GM12873 (cell line): ENCODE measurements at regions not wholly inside any gene's neighbourhood (a gene's known extent, or its start where the extent isn't known, plus 50 kb on each side); places are given as distances from the start of the nearest gene placed in this dataset.

ENCODE experiments used
- TF ChIP-seq, protein P1 (sequence below): IDR thresholded peaks from 2 replicates; pipeline ENCODE4 v1.5.1; 2012; ENCODE audit warnings: low read depth, mild to moderate bottlenecking, moderate library complexity, low read length, control low read depth; ENCODE audit not compliant: insufficient read depth; ENCODE audit errors: missing control alignments

DNA sequence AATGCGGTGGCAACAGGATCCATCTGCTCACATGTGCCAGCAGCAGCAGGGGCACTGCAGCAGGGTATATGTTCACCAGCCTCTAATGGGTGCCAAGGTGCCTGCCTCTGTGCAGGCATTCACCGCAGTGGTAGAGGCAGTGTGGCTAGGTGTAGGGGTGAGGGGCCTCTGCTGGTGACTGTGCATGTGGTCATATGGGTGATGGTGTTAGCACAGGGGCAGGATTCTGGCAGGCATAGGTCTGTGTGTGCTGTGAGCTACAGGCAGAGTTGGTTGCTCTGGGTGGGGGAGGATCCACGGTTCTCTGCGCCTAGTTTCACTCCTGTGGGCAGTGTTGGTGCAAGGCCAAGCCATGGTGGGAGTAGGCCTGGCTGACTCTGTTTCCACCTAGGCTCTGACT, 566.5 kb upstream of the GNPDA2 start:
- TF ChIP-seq, protein P1, sequence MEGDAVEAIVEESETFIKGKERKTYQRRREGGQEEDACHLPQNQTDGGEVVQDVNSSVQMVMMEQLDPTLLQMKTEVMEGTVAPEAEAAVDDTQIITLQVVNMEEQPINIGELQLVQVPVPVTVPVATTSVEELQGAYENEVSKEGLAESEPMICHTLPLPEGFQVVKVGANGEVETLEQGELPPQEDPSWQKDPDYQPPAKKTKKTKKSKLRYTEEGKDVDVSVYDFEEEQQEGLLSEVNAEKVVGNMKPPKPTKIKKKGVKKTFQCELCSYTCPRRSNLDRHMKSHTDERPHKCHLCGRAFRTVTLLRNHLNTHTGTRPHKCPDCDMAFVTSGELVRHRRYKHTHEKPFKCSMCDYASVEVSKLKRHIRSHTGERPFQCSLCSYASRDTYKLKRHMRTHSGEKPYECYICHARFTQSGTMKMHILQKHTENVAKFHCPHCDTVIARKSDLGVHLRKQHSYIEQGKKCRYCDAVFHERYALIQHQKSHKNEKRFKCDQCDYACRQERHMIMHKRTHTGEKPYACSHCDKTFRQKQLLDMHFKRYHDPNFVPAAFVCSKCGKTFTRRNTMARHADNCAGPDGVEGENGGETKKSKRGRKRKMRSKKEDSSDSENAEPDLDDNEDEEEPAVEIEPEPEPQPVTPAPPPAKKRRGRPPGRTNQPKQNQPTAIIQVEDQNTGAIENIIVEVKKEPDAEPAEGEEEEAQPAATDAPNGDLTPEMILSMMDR, result no peak

GRCh38 chr4:45284400-45285085, 558.2 kb upstream of the GNPDA2 start:
- TF ChIP-seq, protein P1, result no peak

GRCh38 chr4:45283352-45283751, 557.0 kb upstream of the GNPDA2 start:
- TF ChIP-seq, protein P1, result no peak

DNA sequence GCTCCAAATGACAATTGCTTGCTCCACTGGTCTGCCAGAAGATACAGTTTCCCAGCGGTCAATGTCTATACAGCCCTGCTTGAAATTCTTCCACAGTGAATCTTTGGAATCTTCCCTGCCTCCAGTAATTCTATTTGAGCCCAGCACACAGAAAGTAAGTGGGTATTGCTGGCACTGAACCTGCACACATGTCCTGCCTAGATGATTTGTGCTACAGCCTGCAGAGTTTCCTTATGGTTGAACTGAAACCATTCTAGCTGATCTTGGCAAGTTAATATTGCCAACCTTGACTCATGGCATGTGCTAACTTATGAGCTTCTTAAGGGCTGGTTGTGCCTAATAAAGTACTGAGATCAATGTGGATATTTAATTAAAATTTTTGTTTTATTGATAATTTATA, 553.8 kb upstream of the GNPDA2 start:
- TF ChIP-seq, protein P1, result no peak

GRCh38 chr4:45275862-45276261, 549.5 kb upstream of the GNPDA2 start:
- TF ChIP-seq, protein P1, result no peak

DNA sequence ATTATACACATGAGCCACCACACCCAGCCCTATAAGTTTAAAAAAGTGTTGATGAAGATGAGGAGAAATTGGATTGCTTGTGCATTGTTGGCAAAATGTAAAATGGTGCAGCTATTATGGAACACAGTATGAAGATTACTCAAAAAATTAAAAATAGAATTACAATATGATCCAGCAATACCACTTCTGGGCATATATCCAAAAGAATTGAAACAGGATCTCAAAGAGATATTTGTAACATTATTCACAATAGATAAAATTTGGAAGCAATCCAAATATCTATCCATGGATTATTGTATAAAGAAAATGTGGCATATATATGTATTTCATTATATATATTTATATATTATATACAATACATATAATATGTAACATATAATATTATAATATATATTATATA, 515.6 kb upstream of the GNPDA2 start:
- TF ChIP-seq, protein P1, result no peak

- TF ChIP-seq, protein P1, result no peak
These were observed 502.9 kb upstream of the GNPDA2 start for GRCh38 chr4:45229206-45229605.
